AG09319 (cell line): ENCODE measurements at regions not wholly inside any gene's neighbourhood (a gene's known extent, or its start where the extent isn't known, plus 50 kb on each side); places are given as distances from the start of the nearest gene placed in this dataset.

ENCODE experiments used
- DNase-seq: peaks from one replicate; pipeline ENCODE4 v3.0.0-alpha.2; 2010; ENCODE audit warnings: low read depth; ENCODE audit errors: extremely low read depth
- TF ChIP-seq, protein P1 (sequence below): IDR thresholded peaks from 2 replicates; pipeline ENCODE4 v1.5.1; 2011; ENCODE audit warnings: low read depth, mild to moderate bottlenecking, inconsistent platforms, low read length, moderate library complexity

GRCh38 chr2:107222466-107222865 lies 336.5 kb upstream of the ST6GAL2 start:
- TF ChIP-seq, protein P1, sequence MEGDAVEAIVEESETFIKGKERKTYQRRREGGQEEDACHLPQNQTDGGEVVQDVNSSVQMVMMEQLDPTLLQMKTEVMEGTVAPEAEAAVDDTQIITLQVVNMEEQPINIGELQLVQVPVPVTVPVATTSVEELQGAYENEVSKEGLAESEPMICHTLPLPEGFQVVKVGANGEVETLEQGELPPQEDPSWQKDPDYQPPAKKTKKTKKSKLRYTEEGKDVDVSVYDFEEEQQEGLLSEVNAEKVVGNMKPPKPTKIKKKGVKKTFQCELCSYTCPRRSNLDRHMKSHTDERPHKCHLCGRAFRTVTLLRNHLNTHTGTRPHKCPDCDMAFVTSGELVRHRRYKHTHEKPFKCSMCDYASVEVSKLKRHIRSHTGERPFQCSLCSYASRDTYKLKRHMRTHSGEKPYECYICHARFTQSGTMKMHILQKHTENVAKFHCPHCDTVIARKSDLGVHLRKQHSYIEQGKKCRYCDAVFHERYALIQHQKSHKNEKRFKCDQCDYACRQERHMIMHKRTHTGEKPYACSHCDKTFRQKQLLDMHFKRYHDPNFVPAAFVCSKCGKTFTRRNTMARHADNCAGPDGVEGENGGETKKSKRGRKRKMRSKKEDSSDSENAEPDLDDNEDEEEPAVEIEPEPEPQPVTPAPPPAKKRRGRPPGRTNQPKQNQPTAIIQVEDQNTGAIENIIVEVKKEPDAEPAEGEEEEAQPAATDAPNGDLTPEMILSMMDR: no peak

DNA sequence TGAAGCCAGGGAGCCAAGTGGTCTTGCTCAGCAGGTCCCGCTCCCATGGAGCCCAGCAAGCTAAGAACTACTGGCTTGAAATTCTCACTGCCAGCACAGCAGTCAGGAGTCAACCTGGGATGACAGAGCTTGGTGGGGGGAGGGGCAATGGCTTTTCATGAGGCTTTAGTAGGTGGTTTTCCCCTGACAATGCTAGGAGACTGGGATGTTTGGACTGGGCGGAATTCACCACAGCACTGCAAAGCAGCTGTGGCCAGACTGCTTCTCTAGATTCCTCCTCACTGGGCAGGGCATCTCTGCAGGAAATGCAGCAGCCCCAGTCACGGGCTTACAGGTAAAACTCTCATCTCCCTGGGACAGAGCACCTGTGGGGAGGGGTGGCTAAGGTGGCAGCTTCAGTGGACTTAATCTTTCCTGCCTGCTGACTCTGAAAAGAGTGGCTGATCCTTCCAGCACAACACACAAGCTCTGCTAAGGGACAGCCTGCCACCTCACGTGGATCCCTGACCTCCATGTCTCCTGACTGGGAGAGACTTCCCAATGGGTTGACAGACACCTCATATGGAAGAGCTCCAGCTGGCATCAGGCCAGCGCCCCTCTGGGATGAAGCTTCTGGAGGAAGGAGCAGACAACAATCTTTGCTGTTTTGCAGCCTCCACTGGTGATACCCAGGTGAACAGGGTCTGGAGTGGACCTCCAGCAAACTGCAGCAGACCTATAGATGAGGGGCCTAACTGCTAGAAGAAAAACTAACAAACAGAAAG lies 349.7 kb upstream of the ST6GAL2 start:
- DNase-seq: no peak
- TF ChIP-seq, protein P1: no peak

More at GRCh38 chr2:107222466-107222865, 336.5 kb upstream of the ST6GAL2 start:
- DNase-seq: no peak

GRCh38 chr2:107242811-107243210 lies 356.8 kb upstream of the ST6GAL2 start:
- TF ChIP-seq, protein P1: no peak
- no peak for DNase-seq

GRCh38 chr2:107248932-107249331 lies 363.0 kb upstream of the ST6GAL2 start:
- no peak for DNase-seq
- TF ChIP-seq, protein P1: no peak

DNA sequence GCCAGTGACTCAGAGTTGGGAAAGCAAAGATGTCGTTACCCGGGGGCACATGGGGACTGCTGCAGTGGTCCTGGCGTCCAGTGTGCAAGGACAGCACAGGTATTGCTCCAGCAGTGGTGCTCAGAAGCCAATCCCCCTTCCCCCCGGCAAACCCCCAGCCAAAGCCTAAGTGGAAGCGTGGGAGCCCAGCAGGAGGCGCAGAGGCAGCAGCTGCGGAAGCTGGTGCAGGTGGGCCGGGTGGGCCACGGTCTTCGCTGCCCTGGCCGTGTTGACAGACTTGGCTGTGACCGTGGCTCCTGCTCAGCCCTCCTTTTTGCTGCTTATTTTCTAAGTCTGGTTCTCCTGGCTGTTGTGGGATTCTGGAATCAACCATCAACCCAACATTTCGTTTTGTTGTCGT lies 369.8 kb upstream of the ST6GAL2 start:
- DNase-seq: no peak
- TF ChIP-seq, protein P1: no peak

- no peak for DNase-seq
- TF ChIP-seq, protein P1: no peak
Measured at GRCh38 chr2:107258531-107259407, 372.8 kb upstream of the ST6GAL2 start.
